ENCODE measurements at regions not wholly inside any gene's neighbourhood (a gene's known extent, or its start where the extent isn't known, plus 50 kb on each side); places are given as distances from the start of the nearest gene placed in this dataset.

GRCh38 chr5:144703776-144704175 is 533.1 kb downstream of the KCTD16 start:
- no peak for TF ChIP-seq POLR2A (IDR thresholded peaks at IDR 0.05)
- TF ChIP-seq, protein P1, sequence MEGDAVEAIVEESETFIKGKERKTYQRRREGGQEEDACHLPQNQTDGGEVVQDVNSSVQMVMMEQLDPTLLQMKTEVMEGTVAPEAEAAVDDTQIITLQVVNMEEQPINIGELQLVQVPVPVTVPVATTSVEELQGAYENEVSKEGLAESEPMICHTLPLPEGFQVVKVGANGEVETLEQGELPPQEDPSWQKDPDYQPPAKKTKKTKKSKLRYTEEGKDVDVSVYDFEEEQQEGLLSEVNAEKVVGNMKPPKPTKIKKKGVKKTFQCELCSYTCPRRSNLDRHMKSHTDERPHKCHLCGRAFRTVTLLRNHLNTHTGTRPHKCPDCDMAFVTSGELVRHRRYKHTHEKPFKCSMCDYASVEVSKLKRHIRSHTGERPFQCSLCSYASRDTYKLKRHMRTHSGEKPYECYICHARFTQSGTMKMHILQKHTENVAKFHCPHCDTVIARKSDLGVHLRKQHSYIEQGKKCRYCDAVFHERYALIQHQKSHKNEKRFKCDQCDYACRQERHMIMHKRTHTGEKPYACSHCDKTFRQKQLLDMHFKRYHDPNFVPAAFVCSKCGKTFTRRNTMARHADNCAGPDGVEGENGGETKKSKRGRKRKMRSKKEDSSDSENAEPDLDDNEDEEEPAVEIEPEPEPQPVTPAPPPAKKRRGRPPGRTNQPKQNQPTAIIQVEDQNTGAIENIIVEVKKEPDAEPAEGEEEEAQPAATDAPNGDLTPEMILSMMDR (IDR thresholded peaks at IDR 0.05): no peak
